ENCODE measurements at regions not wholly inside any gene's neighbourhood (a gene's known extent, or its start where the extent isn't known, plus 50 kb on each side); places are given as distances from the start of the nearest gene placed in this dataset.

DNA sequence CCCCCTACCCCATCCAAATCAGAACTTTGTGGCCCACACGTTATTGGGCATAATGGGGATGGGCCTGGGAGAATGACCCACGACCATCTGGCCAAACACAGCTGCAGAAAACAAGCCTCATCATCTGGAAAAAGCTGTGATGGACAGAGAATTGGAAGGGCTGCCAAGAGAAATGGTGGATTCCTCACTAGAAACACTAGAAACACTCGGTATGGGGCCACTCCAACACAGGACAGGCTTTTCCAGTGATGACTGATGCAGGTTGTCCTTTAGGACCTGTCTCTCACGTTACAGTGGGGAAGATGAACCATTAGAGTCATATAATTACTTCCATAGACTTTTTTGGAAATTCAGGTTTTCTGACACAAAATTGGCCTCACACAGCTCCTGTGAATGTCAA is 172.4 kb upstream of the TARS1 start:
- no peaks in the 10 kb centered on the region for H3K9me2 ChIP-seq (ENCODE audit: insufficient read depth, low read length)
- H3K27ac ChIP-seq (ENCODE audit: low read length), result no peak overlapping the region
- no peaks in the 10 kb centered on the region for H3K27me3 ChIP-seq (ENCODE audit: insufficient read depth, low read depth, low read length)
- no peaks in the 10 kb centered on the region for H3F3A ChIP-seq (ENCODE audit: insufficient read depth, low read length, poor library complexity, severe bottlenecking)
- no peaks in the 10 kb centered on the region for H4K20me1 ChIP-seq (ENCODE audit: insufficient read depth)
- no peaks in the 10 kb centered on the region for H3K79me2 ChIP-seq (replicated peaks; ENCODE audit: insufficient read depth, low read length)
- no peak overlapping the region for H2AFZ ChIP-seq (ENCODE audit: low read depth, low read length)
- no peak overlapping the region for H3K4me3 ChIP-seq (ENCODE audit: low read length)
- no peaks in the 10 kb centered on the region for H3K9me3 ChIP-seq (ENCODE audit: low read length)
- TF ChIP-seq, protein P1, sequence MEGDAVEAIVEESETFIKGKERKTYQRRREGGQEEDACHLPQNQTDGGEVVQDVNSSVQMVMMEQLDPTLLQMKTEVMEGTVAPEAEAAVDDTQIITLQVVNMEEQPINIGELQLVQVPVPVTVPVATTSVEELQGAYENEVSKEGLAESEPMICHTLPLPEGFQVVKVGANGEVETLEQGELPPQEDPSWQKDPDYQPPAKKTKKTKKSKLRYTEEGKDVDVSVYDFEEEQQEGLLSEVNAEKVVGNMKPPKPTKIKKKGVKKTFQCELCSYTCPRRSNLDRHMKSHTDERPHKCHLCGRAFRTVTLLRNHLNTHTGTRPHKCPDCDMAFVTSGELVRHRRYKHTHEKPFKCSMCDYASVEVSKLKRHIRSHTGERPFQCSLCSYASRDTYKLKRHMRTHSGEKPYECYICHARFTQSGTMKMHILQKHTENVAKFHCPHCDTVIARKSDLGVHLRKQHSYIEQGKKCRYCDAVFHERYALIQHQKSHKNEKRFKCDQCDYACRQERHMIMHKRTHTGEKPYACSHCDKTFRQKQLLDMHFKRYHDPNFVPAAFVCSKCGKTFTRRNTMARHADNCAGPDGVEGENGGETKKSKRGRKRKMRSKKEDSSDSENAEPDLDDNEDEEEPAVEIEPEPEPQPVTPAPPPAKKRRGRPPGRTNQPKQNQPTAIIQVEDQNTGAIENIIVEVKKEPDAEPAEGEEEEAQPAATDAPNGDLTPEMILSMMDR (IDR thresholded peaks at IDR 0.05; ENCODE audit: poor library complexity, severe bottlenecking), result no peak
- TF ChIP-seq RAD21 (conservative IDR thresholded peaks at IDR 0.05), result no peak
- TF ChIP-seq EZH2 (IDR thresholded peaks at IDR 0.05; ENCODE audit: borderline replicate concordance, insufficient read depth, low read length, poor library complexity, severe bottlenecking), result no peak
- no peak for TF ChIP-seq TAF1 (IDR thresholded peaks at IDR 0.05; ENCODE audit: low read depth)
- TF ChIP-seq POLR2AphosphoS5 (IDR thresholded peaks at IDR 0.05), result no peak
- TF ChIP-seq, protein P2, sequence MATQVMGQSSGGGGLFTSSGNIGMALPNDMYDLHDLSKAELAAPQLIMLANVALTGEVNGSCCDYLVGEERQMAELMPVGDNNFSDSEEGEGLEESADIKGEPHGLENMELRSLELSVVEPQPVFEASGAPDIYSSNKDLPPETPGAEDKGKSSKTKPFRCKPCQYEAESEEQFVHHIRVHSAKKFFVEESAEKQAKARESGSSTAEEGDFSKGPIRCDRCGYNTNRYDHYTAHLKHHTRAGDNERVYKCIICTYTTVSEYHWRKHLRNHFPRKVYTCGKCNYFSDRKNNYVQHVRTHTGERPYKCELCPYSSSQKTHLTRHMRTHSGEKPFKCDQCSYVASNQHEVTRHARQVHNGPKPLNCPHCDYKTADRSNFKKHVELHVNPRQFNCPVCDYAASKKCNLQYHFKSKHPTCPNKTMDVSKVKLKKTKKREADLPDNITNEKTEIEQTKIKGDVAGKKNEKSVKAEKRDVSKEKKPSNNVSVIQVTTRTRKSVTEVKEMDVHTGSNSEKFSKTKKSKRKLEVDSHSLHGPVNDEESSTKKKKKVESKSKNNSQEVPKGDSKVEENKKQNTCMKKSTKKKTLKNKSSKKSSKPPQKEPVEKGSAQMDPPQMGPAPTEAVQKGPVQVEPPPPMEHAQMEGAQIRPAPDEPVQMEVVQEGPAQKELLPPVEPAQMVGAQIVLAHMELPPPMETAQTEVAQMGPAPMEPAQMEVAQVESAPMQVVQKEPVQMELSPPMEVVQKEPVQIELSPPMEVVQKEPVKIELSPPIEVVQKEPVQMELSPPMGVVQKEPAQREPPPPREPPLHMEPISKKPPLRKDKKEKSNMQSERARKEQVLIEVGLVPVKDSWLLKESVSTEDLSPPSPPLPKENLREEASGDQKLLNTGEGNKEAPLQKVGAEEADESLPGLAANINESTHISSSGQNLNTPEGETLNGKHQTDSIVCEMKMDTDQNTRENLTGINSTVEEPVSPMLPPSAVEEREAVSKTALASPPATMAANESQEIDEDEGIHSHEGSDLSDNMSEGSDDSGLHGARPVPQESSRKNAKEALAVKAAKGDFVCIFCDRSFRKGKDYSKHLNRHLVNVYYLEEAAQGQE (IDR thresholded peaks at IDR 0.05; ENCODE audit: borderline replicate concordance), result no peak
- TF ChIP-seq MXI1 (conservative IDR thresholded peaks at IDR 0.05; ENCODE audit: poor library complexity, severe bottlenecking), result no peak
- no peak for TF ChIP-seq SMC3 (conservative IDR thresholded peaks at IDR 0.05; ENCODE audit: poor library complexity)
- H3K4me2 ChIP-seq (ENCODE audit: low read length), result no peak overlapping the region
- no peak overlapping the region for H3K9ac ChIP-seq (ENCODE audit: low read length)
- H3K36me3 ChIP-seq (ENCODE audit: insufficient read depth, low read length), result no peaks in the 10 kb centered on the region

DNA sequence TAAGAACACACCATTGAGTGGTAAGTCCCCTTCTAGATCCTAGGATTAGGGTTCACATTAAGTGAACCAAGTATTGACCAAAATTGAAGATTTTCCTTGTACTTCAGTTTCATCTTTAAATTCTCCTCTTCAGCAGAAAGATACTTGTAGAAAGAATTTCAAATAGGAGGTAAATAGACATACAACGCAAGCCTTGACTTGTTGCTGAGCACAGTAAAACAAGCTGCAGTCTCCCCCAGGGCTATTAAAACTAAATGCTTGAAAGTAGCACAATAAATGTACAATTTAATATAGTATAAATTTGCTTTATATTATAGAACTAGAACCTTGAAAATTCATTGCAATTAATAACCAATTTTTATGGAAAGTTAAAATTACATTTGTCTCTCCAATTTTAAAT is 170.1 kb upstream of the TARS1 start:
- no peaks in the 10 kb centered on the region for H4K20me1 ChIP-seq (ENCODE audit: insufficient read depth)
- no peaks in the 10 kb centered on the region for H3K27me3 ChIP-seq (ENCODE audit: insufficient read depth, low read depth, low read length)
- H3K4me3 ChIP-seq (ENCODE audit: low read length), result no peak overlapping the region
- no peaks in the 10 kb centered on the region for H3K9me2 ChIP-seq (ENCODE audit: insufficient read depth, low read length)
- no peaks in the 10 kb centered on the region for H3K9me3 ChIP-seq (ENCODE audit: low read length)
- H3K27ac ChIP-seq (ENCODE audit: low read length), result no peak overlapping the region
- H3K36me3 ChIP-seq (ENCODE audit: insufficient read depth, low read length), result no peaks in the 10 kb centered on the region
- no peaks in the 10 kb centered on the region for H3F3A ChIP-seq (ENCODE audit: insufficient read depth, low read length, poor library complexity, severe bottlenecking)
- H3K9ac ChIP-seq (ENCODE audit: low read length), result no peak overlapping the region
- H3K79me2 ChIP-seq (replicated peaks; ENCODE audit: insufficient read depth, low read length), result no peaks in the 10 kb centered on the region
- H2AFZ ChIP-seq (ENCODE audit: low read depth, low read length), result no peak overlapping the region
- H3K4me2 ChIP-seq (ENCODE audit: low read length), result no peak overlapping the region
- TF ChIP-seq MXI1 (conservative IDR thresholded peaks at IDR 0.05; ENCODE audit: poor library complexity, severe bottlenecking) (no peak), RAD21 (conservative IDR thresholded peaks at IDR 0.05) (no peak), POLR2AphosphoS5 (IDR thresholded peaks at IDR 0.05) (no peak), TAF1 (IDR thresholded peaks at IDR 0.05; ENCODE audit: low read depth) (no peak), SMC3 (conservative IDR thresholded peaks at IDR 0.05; ENCODE audit: poor library complexity) (no peak), EP300 (conservative IDR thresholded peaks at IDR 0.05; ENCODE audit: poor library complexity, severe bottlenecking) (no peak), EZH2 (IDR thresholded peaks at IDR 0.05; ENCODE audit: borderline replicate concordance, insufficient read depth, low read length, poor library complexity, severe bottlenecking) (no peak)
- TF ChIP-seq, protein P2 (IDR thresholded peaks at IDR 0.05; ENCODE audit: borderline replicate concordance), result no peak
- TF ChIP-seq, protein P1 (IDR thresholded peaks at IDR 0.05; ENCODE audit: poor library complexity, severe bottlenecking), result no peak

Data from neural cell (in vitro differentiated cells).